GDM1 (cell line): ENCODE measurements at regions not wholly inside any gene's neighbourhood (a gene's known extent, or its start where the extent isn't known, plus 50 kb on each side); places are given as distances from the start of the nearest gene placed in this dataset.

Experiments
- DNase-seq: peaks from one replicate; lab custom pipeline; 2025; lab: John Stamatoyannopoulos, UW

DNA sequence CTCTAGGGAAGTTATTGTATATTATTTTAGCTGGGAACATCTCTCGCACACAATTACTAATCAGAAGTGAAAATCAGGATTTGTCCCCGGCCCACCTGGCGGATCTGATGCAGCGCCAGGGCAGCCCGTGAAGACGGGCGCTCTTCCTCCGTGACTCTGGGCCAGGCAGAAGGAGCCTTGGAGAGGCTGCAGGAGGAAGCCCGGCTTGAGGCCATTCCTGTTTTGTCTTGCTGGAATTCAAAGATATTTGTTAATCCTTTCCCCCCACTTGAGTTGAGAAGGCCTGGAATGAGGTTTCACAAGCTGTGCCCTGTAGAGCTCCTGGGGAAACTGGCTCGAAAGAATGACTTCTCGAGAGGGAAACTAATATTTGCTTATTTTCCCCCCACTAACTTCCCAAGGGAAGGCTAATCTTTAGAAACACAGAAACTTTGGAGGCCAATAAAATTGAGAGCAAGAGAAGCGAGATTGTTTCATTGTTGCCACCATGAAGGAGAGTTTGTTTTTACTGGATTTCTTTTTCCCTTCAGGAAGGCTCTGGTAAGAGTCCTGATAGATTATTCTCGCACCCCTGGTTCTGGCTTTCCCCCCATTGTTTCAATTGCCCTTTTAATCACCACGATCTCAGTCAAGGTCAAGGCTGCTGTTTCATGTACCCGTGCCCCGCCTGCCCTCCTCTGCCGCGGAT lies 92.8 kb upstream of the SEPTIN5 start:
- DNase-seq = no peak

DNA sequence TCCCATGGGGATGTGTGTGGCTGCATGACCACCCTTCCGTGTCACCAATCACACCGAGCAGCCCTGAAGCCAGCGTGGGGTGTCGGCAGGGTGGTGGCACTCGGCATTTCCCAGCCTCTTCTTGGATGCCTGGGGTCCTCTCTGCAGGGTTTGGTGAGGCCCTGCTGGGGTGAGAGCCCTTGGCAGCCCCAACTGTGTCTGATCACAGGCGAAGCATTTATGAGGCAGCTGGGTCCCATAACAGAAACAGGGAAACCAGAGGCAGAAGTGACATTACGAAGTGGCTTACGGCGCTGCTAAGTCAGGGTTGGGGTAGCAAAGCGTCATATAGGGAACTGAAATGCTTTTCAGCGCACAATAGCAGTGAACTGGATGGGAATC lies 92.3 kb upstream of the SEPTIN5 start:
- no peak for DNase-seq

DNA sequence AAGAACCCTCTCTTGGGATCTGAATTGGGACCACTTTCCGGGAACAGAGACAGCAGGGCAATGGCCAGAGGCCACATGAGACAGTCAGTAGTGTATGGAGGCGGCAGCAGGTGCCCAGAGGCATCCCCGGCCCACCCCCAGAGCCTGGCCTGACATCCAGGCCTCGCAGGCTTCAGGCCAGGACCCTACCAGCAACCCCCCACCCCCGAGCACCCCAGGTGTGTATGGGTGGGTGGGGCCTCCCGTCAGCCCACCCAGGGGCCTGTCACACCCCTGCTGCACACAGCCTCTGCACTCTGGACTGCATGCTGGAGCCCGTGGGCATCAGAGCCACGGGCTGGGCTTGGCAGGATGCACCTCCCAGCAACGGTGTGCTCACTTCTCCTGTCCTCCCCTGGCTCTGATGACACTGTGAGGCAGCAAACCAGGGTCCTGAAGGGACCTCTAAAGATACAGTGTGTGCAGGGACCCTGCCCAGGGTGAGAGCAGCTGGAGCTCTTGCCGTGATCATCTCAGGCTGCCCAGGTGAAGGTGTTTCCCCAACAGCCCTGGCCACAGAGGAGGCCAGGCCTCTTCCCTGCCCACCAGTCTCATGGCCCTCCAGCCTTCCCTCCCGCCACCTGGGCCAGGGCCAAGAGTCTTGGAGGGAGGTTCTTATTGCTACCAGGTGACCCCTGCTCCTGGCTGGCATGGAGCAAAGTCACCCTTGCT lies 88.8 kb upstream of the SEPTIN5 start:
- no peak for DNase-seq

DNA sequence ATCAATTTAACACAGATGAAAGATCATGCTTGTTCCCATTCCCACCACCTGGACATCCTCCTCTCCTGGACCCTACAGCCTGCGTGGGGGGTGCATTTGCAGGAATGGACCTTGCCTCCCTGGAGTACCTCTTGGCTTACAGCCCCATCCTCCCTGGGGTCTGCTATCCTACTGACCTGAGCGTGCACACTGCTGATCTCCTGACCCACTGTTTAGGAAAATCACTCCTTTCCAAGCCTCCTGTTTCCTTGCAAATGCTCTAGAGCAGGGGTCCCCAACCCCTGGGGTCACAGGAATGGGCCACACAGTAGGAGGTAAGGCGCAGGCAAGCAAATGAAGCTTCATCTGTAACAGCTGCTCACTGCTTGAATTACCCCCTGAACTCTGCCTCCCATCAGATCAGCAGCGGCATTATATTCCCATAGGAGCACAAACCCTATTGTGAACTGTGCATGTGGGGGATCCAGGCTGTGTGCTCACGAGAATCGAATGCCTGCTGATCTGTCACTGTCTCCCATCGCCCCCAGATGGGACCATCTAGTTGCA lies 88.2 kb upstream of the SEPTIN5 start:
- DNase-seq = no peak

GRCh38 chr22:19626666-19627065 lies 87.6 kb upstream of the SEPTIN5 start:
- DNase-seq = no peak

DNA sequence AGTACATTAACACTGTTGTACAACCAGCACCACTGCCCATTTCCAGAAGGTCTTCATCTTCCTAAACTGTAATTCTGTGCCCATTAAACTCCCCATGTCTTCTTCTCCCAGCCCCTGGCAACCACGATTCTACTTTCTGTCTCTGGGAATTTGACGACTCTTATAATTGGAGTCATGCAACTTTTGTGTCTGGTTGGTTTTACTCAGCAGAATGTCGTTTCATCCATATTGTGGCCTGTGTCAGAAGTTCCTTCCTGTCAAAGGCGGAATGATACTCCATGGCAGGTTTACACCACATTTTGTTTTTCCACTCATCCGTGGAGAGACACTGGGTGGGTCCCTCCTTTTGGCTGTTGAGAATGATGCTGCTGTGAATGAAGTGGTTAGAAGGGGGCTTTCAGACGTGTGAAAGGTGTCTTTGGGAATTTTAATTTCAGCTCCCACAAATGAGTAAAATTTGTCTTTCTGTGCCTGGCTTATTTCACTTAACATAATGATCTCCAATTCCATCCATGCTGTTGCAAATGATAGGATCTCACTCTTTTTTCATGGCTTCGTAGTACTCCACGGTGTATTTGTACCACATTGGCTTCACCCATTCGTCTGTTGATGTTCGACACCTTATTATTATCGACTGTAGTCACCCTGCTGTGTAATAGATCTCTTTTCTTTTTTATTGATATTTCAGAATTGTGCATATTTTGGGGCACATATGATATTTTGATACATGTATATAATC lies 86.1 kb upstream of the SEPTIN5 start:
- DNase-seq = no peak

DNA sequence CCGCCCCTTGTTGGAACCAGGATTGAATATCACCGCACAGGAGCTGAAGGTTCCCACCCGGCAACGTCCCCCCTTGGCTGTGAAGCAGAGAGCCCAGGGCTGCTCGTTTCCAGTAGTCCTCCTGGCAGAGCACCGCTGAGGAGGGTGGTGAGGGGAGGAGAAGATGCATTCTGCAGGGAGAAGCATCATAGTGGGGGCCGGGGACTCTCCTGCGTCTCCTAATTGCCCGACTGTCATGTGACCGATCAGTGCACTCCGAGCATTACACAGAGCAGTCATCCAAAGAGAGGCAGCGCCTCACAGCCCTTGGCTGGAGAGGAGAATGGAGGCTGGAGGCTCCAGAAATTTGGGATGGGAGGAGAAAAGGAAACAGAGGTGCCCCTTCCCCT lies 85.0 kb upstream of the SEPTIN5 start:
- no peak for DNase-seq

GRCh38 chr22:19629720-19630419 lies 84.4 kb upstream of the SEPTIN5 start:
- DNase-seq = peak; percentile 55

DNA sequence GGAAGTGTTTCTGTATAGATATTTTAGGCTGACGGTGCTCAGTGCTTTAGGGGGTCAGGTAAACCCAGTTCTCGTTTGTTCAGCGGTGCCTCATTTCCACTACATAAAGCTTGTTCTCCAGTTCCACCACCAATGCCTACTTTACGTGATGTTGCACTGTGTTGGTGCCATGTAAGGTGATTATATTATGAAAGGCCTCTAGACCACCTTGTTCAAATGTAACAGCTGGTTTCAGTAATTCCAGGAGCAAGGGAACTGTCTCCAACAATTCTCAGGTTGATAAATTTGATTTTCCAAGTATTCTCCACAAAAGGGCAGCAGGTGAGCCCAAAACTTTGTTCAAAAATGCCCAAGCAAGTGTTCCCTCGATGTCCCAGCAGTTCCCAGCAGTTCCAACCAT lies 83.7 kb upstream of the SEPTIN5 start:
- DNase-seq = no peak

DNA sequence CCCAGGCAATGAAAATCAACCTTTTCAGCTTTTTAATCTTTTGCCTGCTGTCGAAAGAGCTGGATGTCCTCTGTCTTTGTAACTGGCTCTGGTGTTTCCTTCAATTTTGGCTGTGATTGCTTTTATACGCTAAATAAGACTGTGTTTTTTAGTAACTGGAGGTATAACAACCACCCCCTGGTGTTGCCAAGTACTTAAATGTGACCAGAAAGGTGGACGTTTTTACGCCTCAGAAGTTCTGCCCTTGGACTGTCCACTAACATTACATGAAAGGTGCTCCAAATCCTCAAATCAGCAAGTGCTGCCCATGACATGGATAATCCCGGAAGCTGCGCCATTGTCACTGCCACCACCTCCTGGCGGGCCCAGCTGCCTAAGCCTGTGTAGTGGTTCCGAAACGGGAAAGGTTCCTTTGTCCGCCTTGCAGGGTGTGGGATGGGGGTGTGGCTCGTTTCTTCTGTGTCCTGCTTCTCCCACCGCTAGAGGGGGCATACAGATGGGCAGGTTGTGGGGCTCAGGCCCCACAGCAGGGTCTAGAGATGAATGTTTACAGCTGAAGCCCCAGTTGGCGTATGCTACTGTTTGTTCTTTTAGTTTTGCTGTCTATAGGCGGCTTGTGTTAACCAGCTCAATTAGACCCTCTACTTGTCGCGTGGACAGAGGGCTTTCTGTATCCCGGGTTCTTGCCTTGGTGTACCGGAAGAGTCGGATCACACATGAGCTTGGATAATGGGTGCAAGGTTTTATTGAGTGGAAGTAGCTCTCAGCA lies 82.2 kb upstream of the SEPTIN5 start:
- DNase-seq = no peak

- DNase-seq = no peak
These were observed 81.6 kb upstream of the SEPTIN5 start for GRCh38 chr22:19632668-19633148.

- no peak for DNase-seq
These were observed 79.9 kb upstream of the SEPTIN5 start for GRCh38 chr22:19634226-19634975.

DNA sequence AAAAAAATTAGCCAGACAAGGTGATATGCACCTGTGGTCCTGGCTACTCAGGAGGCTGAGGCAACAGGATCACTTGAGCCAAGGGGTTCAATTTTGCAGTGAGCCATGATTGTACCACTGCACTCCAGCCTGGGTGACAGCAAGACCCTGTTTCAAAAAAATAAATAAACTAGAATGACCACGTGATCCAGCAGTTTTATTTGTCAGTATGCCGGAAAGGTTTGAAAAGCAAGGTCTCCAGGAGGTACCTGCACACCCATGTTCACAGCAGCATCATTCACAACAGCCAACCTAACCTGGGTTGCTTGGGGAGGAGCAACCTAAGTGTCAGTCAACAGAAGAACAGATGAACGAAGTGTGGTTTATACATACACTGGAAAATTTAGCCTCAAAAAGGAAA lies 78.7 kb upstream of the SEPTIN5 start:
- no peak for DNase-seq

DNA sequence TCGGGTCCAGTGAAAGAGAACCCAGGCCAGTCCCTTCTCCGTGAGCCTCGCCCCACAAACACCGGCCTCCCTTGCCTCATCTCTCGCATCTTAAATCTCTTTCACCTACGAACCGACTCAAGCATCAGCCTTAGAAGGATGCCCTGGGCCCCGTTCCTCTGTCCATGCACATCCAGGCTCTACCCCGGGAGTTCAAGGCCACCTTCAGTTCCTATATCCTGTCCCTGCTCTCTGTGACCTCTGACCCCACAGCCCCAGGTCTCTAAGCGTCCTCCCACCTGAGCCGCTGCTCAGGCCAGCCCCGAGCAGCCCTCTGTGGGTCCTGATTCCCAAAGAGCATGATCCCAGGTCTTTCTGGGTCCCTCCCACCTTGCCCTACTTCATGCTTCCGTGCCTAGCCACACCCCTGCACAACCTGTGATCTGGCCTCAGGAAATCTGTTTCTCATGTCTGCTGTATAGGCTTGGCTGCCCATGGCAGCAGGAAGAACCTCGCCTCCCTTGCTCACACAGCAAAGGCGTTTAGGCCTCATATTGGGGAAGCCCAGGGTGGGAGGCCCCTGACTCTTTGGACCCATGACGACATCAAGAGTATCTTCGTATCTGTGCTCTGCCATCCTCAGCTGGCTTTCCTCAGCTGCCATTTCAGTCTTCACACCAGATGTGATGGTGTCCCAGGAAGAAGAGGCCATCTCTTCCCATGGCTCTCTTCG lies 77.5 kb upstream of the SEPTIN5 start:
- DNase-seq = no peak

- DNase-seq = no peak
These were observed 76.7 kb upstream of the SEPTIN5 start for GRCh38 chr22:19637408-19638281.

- DNase-seq = no peak
These were observed 75.9 kb upstream of the SEPTIN5 start for GRCh38 chr22:19638282-19639015.

GRCh38 chr22:19639610-19640135 lies 74.6 kb upstream of the SEPTIN5 start:
- no peak for DNase-seq

GRCh38 chr22:19640306-19640705 lies 74.0 kb upstream of the SEPTIN5 start:
- DNase-seq = no peak
